GM12873 (cell line): ENCODE measurements at regions not wholly inside any gene's neighbourhood (a gene's known extent, or its start where the extent isn't known, plus 50 kb on each side); places are given as distances from the start of the nearest gene placed in this dataset.

ENCODE experiments used
- CTCF ChIP-seq: IDR thresholded peaks from 2 replicates; pipeline ENCODE4 v1.5.1; 2012; ENCODE audit warnings: low read depth, mild to moderate bottlenecking, moderate library complexity, low read length, control low read depth; ENCODE audit not compliant: insufficient read depth; ENCODE audit errors: missing control alignments

- no peak for TF ChIP-seq CTCF
These were observed 184.7 kb upstream of the TRPM3 start for GRCh38 chr9:71306134-71306533.

GRCh38 chr9:71303351-71303750 lies 181.9 kb upstream of the TRPM3 start:
- TF ChIP-seq CTCF, result no peak

- no peak for TF ChIP-seq CTCF
These were observed 181.4 kb upstream of the TRPM3 start for GRCh38 chr9:71302776-71303175.

- TF ChIP-seq CTCF, result no peak
These were observed 174.5 kb upstream of the TRPM3 start for GRCh38 chr9:71295928-71296327.

GRCh38 chr9:71286146-71286545 lies 164.7 kb upstream of the TRPM3 start:
- no peak for TF ChIP-seq CTCF

GRCh38 chr9:71285191-71285656 lies 163.8 kb upstream of the TRPM3 start:
- TF ChIP-seq CTCF, result peak; percentile 84

- no peak for TF ChIP-seq CTCF
These were observed 157.8 kb upstream of the TRPM3 start for GRCh38 chr9:71279151-71279739.

- no peak for TF ChIP-seq CTCF
These were observed 152.2 kb upstream of the TRPM3 start for GRCh38 chr9:71273613-71274012.
